NCI-H446 (cell line): ENCODE measurements at regions not wholly inside any gene's neighbourhood (a gene's known extent, or its start where the extent isn't known, plus 50 kb on each side); places are given as distances from the start of the nearest gene placed in this dataset.

Experiments used
- DNase-seq, 2 experiments: peaks; one replicate each; lab custom pipeline; 2025; lab: John Stamatoyannopoulos, UW

DNA sequence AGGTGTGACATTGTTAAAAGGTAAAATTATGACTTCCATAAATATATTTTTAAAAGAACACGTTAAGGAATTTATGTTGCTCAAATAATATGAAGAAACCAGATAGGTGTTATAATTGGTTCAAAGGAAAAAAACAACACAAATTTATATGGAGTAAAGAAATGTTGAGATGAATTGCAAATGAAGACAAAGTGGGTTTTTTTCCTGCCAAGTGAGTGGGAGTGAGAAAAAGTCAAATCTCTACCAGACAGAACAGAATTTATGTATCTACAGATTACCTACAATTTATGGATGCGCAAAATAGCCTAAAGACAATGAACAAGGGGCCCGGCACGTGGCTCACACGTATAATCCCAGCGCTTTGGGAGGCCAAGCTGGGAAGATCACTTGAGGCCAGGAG is 159.7 kb upstream of the SLC1A4 start:
- no peak for DNase-seq

- peak; percentile 33 to 59 for DNase-seq
These were observed 157.8 kb upstream of the SLC1A4 start for GRCh38 chr2:64831134-64831976.

DNA sequence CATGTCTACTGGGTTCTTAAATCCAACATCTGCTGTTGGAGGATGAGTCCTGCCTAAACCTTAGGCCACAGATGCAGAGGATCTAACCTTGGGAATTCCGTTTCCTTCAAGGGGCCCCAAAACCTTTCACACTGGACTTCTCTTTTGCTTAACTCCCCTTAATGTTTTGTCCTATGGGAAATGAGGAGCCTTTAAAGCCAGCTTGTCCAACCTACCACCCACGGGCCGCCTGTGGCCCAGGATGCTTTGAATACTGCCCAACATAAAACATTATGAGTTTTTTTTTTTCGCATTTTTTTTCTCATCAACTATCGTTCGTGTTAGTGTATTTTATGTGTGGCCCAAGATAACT is 157.2 kb upstream of the SLC1A4 start:
- DNase-seq: no peak

GRCh38 chr2:64832936-64833335 is 156.3 kb upstream of the SLC1A4 start:
- DNase-seq: no peak

- DNase-seq: no peak
These were observed 152.6 kb upstream of the SLC1A4 start for GRCh38 chr2:64836566-64836965.

DNA sequence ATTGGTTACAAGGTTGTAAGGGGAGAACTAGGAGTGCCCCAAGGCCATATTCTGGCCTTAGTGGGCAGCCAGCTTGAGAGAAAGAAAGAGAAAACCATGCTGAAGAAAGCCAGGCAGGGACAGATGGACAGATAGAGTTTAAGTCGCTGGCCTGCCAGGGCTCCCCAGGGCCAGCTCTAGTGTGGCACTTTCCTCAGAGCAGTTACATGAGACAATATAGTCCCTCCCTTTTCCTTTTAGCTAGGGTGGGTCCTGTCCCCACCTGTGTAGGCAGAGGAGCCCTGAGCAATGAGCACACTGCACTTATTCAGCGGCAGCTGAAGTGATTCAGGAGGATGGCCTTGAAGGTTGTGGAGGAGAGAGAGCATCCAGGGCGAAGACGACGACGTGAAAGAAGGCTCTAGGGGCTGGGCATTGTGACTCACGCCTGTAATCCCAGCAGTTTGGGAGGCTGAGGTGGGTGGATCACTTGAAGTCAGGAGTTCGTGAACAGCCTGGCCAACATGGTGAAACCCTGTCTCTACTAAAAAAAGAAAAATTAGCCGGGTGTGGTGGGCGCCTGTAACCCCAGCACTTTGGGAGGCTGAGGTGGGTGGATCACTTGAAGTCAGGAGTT is 152.0 kb upstream of the SLC1A4 start:
- no peak for DNase-seq

GRCh38 chr2:64837925-64838641 is 151.1 kb upstream of the SLC1A4 start:
- DNase-seq: no peak

DNA sequence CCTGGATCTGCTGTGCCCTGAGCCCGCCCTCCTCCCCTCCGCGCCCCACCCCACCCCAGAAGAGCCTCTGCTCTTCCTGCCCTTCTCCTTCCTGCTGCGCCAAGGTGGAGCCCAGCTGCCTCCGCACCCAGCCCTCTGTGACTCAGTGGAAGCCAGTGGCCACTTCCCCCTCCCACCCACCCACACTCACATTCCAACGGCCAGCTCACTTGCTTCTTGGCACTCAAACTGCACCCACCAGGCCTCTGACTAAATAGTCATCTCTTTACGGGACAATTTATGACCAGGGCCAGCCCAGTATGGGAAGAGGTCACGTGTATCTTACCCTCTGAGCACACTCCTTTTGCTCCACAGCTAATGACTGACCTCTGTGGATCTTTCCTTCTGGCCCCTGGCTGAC is 150.4 kb upstream of the SLC1A4 start:
- DNase-seq: no peak

- peak in 1 of 2 experiments; percentile 13 for DNase-seq
These were observed 149.4 kb upstream of the SLC1A4 start for GRCh38 chr2:64839844-64840243.

DNA sequence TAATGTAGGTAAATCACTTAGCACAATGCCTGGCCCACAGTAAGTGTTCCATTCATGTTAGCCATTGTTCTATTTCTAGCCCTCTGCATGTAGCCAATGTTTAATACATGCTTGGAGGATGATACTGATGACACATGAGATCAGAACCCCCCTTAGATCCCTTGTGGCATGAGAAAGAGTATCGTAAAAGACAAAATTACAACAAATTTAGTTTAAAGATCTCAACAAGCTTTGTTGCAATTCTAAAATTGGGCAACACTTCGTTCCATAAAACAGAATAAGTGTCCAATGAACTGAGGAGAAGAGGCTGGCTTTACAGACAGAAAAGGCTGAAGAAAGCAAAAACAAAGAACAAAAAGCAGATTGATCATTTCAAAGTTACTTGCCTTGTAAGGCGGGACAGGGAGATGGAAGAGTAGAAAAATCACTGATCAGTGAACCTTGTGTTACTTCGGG is 148.7 kb upstream of the SLC1A4 start:
- DNase-seq: no peak

GRCh38 chr2:64841461-64841860 is 147.7 kb upstream of the SLC1A4 start:
- DNase-seq: no peak

- DNase-seq: no peak
These were observed 147.2 kb upstream of the SLC1A4 start for GRCh38 chr2:64842030-64842429.

GRCh38 chr2:64844087-64844486 is 145.1 kb upstream of the SLC1A4 start:
- DNase-seq: no peak

GRCh38 chr2:64845273-64845905 is 143.8 kb upstream of the SLC1A4 start:
- DNase-seq: no peak

DNA sequence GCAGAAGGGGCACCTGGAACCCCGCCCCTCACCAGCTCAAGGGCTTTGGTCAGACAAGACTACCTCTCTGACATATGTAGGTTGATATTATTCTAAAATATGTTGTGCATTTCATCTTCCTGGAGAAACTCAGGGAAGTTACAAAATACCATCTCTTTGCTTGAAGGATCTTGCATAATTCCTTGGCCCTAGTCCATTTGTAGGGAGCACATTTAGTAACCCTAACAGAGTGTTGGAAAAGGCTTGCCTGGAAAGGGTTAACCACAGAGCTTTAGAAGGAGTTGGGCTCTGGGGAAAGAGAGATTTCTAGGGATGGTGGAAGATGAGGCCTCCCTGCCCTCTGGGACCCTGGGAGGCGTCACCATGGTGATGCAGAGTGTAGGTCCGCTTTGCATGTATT is 143.0 kb upstream of the SLC1A4 start:
- no peak for DNase-seq

GRCh38 chr2:64847930-64848329 is 141.3 kb upstream of the SLC1A4 start:
- no peak for DNase-seq

DNA sequence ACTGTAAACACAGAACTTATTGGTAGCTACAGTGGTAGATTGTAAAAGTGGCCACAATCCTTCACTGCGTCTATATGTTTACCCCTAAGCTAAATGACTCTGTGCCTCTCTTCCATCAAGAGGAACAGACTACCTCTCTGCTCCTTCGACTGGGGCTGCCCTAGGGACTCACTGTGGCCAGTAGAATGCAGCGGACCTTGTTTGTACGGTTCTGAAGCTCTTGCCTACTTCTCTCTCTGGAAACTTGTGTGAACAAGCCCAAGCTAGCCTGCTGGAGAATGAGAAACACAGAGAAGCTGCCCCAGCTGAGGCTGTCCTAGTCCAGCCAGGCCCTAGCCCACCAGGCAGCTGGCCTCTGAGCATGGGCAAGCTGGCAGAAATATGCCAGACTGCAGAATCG is 140.8 kb upstream of the SLC1A4 start:
- no peak for DNase-seq

DNA sequence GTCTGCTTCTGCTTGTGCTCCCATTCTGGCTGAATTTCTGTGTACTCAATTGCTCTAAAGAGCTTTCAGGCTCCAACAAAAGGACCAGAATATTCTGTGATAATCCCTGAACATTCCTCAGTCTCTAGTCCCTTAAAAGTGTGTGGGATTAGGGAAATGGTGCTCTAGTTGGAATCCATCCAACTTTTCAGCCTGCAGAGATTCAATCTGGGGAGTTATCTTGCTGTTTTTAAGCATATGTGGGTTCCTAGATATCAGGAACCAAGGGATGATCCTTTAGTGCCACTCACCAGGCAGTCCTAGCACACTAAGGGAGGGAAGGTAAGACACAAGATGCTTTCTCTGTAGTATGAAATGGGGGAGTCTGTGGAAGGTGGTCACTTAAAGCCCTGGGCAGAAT is 140.3 kb upstream of the SLC1A4 start:
- no peak for DNase-seq

GRCh38 chr2:64850642-64851041 is 138.6 kb upstream of the SLC1A4 start:
- DNase-seq: no peak

DNA sequence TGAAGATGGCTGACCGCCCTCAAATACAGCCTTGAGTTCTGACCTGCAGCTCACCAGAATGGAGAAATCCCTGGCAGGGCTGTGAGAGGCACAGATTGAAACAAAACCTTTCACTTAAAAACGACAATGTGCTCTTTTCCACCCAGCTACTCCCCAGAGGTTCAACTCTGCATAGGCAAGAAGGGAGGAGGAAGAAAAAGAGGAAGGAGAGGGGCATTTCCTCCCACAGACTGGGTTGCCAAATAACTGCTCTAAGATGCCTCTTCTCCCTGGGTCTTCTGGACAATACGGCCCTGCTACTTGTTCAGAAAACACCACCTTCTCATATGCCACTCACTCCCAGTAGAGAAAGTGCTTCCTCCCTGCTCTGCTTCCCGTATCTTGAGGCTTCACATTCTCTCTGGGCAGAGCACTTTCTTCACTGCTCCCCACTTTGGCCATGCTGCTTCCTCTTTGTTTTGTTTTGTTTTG is 136.4 kb upstream of the SLC1A4 start:
- DNase-seq: no peak

DNA sequence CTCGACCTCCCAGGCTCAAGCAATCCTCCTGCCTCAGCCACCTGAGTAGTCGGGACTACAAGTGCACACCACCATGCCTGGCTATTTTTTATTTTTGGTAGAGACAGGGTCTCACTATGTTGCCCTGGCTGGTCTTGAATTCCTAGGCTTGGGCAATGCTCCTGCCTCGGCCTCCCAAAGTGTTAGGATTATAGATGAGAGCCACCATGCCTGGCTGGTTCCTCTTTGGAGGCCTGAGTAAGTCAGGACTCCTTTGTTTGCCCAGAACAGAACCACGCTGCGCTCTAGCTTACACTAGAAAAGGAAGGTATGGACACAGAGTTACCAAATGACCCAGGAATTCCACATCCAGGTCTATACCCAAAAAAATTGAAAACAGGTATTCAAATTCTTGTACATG is 135.9 kb upstream of the SLC1A4 start:
- DNase-seq: no peak

DNA sequence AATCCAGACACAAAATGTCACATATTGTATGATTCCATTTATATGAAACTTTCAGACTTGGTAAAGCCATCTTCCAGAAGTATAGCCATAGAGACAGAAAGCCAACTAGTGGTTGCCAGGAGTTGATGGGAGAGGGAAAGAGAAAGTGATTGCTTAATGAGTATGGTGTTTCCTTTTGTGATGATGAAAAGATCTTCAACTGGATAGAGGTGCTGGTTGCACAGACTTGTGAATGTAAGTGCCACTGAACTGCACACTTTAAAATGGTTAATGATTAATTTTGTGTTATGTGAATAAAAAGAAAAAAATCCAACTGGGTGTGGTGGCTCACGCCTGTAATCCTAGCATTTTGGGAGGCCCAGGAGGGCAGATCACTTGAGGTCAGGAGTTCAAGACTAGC is 135.3 kb upstream of the SLC1A4 start:
- DNase-seq: no peak
